ENCODE measurements at regions not wholly inside any gene's neighbourhood (a gene's known extent, or its start where the extent isn't known, plus 50 kb on each side); places are given as distances from the start of the nearest gene placed in this dataset.

GRCh38 chr3:167938516-167938915 is 157.2 kb downstream of the GOLIM4 start:
- no peaks in the 10 kb centered on the region for H3K36me3 Mint-ChIP-seq (ENCODE audit: low read depth)
- H3K27me3 Mint-ChIP-seq (ENCODE audit: low read depth), result peaks cover 19% of the 10 kb centered on the region
- H3K27ac Mint-ChIP-seq (ENCODE audit: unreplicated experiment), result no peak overlapping the region
- no peak for TF ChIP-seq CTCF (IDR thresholded peaks at IDR 0.05)
- no peak overlapping the region for H3K4me3 Mint-ChIP-seq (ENCODE audit: unreplicated experiment)
- H3K9me3 Mint-ChIP-seq (ENCODE audit: low read depth), result peaks cover 2% of the 10 kb centered on the region
- peaks cover 10% of the 10 kb centered on the region for H3K4me1 Mint-ChIP-seq (ENCODE audit: low read depth)
- no peak for DNase-seq (ENCODE audit: low spot score)

GRCh38 chr3:167936019-167936418 is 159.7 kb downstream of the GOLIM4 start:
- H3K27me3 Mint-ChIP-seq (ENCODE audit: low read depth), result peaks cover 21% of the 10 kb centered on the region
- peaks cover 2% of the 10 kb centered on the region for H3K9me3 Mint-ChIP-seq (ENCODE audit: low read depth)
- H3K27ac Mint-ChIP-seq (ENCODE audit: unreplicated experiment), result no peak overlapping the region
- no peak for TF ChIP-seq CTCF (IDR thresholded peaks at IDR 0.05)
- peaks cover 4% of the 10 kb centered on the region for H3K4me1 Mint-ChIP-seq (ENCODE audit: low read depth)
- no peak overlapping the region for H3K4me3 Mint-ChIP-seq (ENCODE audit: unreplicated experiment)
- H3K36me3 Mint-ChIP-seq (ENCODE audit: low read depth), result no peaks in the 10 kb centered on the region
- no peak for DNase-seq (ENCODE audit: low spot score)

- Mint-ChIP-seq H3K9me3 (ENCODE audit: low read depth) (no peaks in the 10 kb centered on the region), H3K27ac (ENCODE audit: unreplicated experiment) (no peak overlapping the region), H3K4me3 (ENCODE audit: unreplicated experiment) (no peak overlapping the region), H3K36me3 (ENCODE audit: low read depth) (no peaks in the 10 kb centered on the region), H3K4me1 (ENCODE audit: low read depth) (no peaks in the 10 kb centered on the region), H3K27me3 (ENCODE audit: low read depth) (peaks cover 18% of the 10 kb centered on the region)
- no peak for TF ChIP-seq CTCF (IDR thresholded peaks at IDR 0.05)
- DNase-seq (ENCODE audit: low spot score), result no peak
Measured at GRCh38 chr3:167930453-167930852, 165.3 kb downstream of the GOLIM4 start.

- H3K9me3 Mint-ChIP-seq (ENCODE audit: low read depth), result no peaks in the 10 kb centered on the region
- H3K4me3 Mint-ChIP-seq (ENCODE audit: unreplicated experiment), result no peak overlapping the region
- H3K36me3 Mint-ChIP-seq (ENCODE audit: low read depth), result no peaks in the 10 kb centered on the region
- H3K27ac Mint-ChIP-seq (ENCODE audit: unreplicated experiment), result no peak overlapping the region
- no peaks in the 10 kb centered on the region for H3K4me1 Mint-ChIP-seq (ENCODE audit: low read depth)
- peaks cover 19% of the 10 kb centered on the region for H3K27me3 Mint-ChIP-seq (ENCODE audit: low read depth)
- TF ChIP-seq CTCF (IDR thresholded peaks at IDR 0.05), result no peak
- no peak for DNase-seq (ENCODE audit: low spot score)
Measured at GRCh38 chr3:167929968-167930367, 165.8 kb downstream of the GOLIM4 start.

GRCh38 chr3:167928381-167928780 is 167.3 kb downstream of the GOLIM4 start:
- H3K27me3 Mint-ChIP-seq (ENCODE audit: low read depth), result peaks cover 19% of the 10 kb centered on the region
- TF ChIP-seq CTCF (IDR thresholded peaks at IDR 0.05), result no peak
- H3K36me3 Mint-ChIP-seq (ENCODE audit: low read depth), result no peaks in the 10 kb centered on the region
- H3K27ac Mint-ChIP-seq (ENCODE audit: unreplicated experiment), result no peak overlapping the region
- no peak for DNase-seq (ENCODE audit: low spot score)
- no peaks in the 10 kb centered on the region for H3K9me3 Mint-ChIP-seq (ENCODE audit: low read depth)
- H3K4me1 Mint-ChIP-seq (ENCODE audit: low read depth), result no peaks in the 10 kb centered on the region
- no peak overlapping the region for H3K4me3 Mint-ChIP-seq (ENCODE audit: unreplicated experiment)
